Fibroblast of gingiva (primary cell): ENCODE measurements at regions not wholly inside any gene's neighbourhood (a gene's known extent, or its start where the extent isn't known, plus 50 kb on each side); places are given as distances from the start of the nearest gene placed in this dataset.

Experiments
- DNase-seq: peaks from one replicate; pipeline ENCODE4 v3.0.0-alpha.2; 2011; ENCODE audit warnings: low read depth

- DNase-seq, result no peak
Measured at GRCh38 chr2:6667326-6667725, 198.4 kb downstream of the CMPK2 start.

- DNase-seq, result no peak
Measured at GRCh38 chr2:6671913-6672312, 193.8 kb downstream of the CMPK2 start.

- no peak for DNase-seq
Measured at GRCh38 chr2:6674381-6674780, 191.3 kb downstream of the CMPK2 start.

GRCh38 chr2:6675791-6676190 lies 189.9 kb downstream of the CMPK2 start:
- DNase-seq, result no peak

- DNase-seq, result no peak
Measured at GRCh38 chr2:6676241-6676640, 189.5 kb downstream of the CMPK2 start.

- DNase-seq, result no peak
Measured at GRCh38 chr2:6676776-6677175, 188.9 kb downstream of the CMPK2 start.

GRCh38 chr2:6679471-6679870 lies 186.2 kb downstream of the CMPK2 start:
- no peak for DNase-seq

- no peak for DNase-seq
Measured at GRCh38 chr2:6683516-6683915, 182.2 kb downstream of the CMPK2 start.

- DNase-seq, result no peak
Measured at GRCh38 chr2:6685447-6685846, 180.3 kb downstream of the CMPK2 start.

GRCh38 chr2:6692056-6692455 lies 173.7 kb downstream of the CMPK2 start:
- DNase-seq, result no peak

GRCh38 chr2:6692819-6693218 lies 172.9 kb downstream of the CMPK2 start:
- no peak for DNase-seq

GRCh38 chr2:6694555-6694954 lies 171.2 kb downstream of the CMPK2 start:
- DNase-seq, result no peak

- no peak for DNase-seq
Measured at GRCh38 chr2:6700335-6700734, 165.4 kb downstream of the CMPK2 start.

GRCh38 chr2:6704077-6704476 lies 161.6 kb downstream of the CMPK2 start:
- DNase-seq, result no peak

GRCh38 chr2:6721395-6721794 lies 144.3 kb downstream of the CMPK2 start:
- no peak for DNase-seq

- DNase-seq, result no peak
Measured at GRCh38 chr2:6722574-6722973, 143.1 kb downstream of the CMPK2 start.

GRCh38 chr2:6723865-6724604 lies 141.7 kb downstream of the CMPK2 start:
- no peak for DNase-seq

- DNase-seq, result no peak
Measured at GRCh38 chr2:6724605-6725140, 141.0 kb downstream of the CMPK2 start.

GRCh38 chr2:6728156-6728555 lies 137.6 kb downstream of the CMPK2 start:
- DNase-seq, result no peak

GRCh38 chr2:6730003-6730402 lies 135.7 kb downstream of the CMPK2 start:
- no peak for DNase-seq

- no peak for DNase-seq
Measured at GRCh38 chr2:6730649-6731532, 134.8 kb downstream of the CMPK2 start.

GRCh38 chr2:6739547-6739946 lies 126.2 kb downstream of the CMPK2 start:
- no peak for DNase-seq

- DNase-seq, result no peak
Measured at GRCh38 chr2:6741229-6741628, 124.5 kb downstream of the CMPK2 start.
